H1 (cell line): ENCODE measurements at regions not wholly inside any gene's neighbourhood (a gene's known extent, or its start where the extent isn't known, plus 50 kb on each side); places are given as distances from the start of the nearest gene placed in this dataset.

Experiments used
- CBX8 ChIP-seq: fragments of 300-800, 300-1000 bp; sonication (generic); IDR thresholded peaks from 2 replicates; pipeline ENCODE4 v1.7.1; 2016; ENCODE audit warnings: low read depth, low read length, borderline replicate concordance
- CTCF ChIP-seq, 3 experiments: IDR thresholded peaks; 1 replicate in 2 of 3; 2 replicates in 1 of 3; pipeline versions ENCODE4 v1.5.1 to v1.6.1; 2011; ENCODE audit warnings: low read length in 3 of 3, mild to moderate bottlenecking in 3 of 3, inconsistent platforms in 2 of 3, low read depth in 1 of 3, moderate library complexity in 1 of 3; ENCODE audit not compliant: insufficient read depth in 1 of 3; ENCODE audit errors: control extremely low read depth in 1 of 3
- EZH2 ChIP-seq: fragments of 200-600 bp; sonication (generic); IDR thresholded peaks from 2 replicates; pipeline ENCODE4 v1.7.1; 2012; ENCODE audit warnings: low read depth, mild to moderate bottlenecking, moderate library complexity, low read length, inconsistent platforms; ENCODE audit not compliant: severe bottlenecking
- POLR2A ChIP-seq, 2 experiments: IDR thresholded peaks; 1 replicate in 1 of 2; 2 replicates in 1 of 2; pipeline ENCODE4 v1.6.1; 2011; ENCODE audit warnings: low read depth in 2 of 2, low read length in 2 of 2, mild to moderate bottlenecking in 2 of 2; ENCODE audit errors: control extremely low read depth in 1 of 2
- POU5F1 ChIP-seq: IDR thresholded peaks from 2 replicates; pipeline ENCODE4 v1.6.1; 2011; ENCODE audit warnings: low read depth, mild to moderate bottlenecking, low read length, moderate library complexity

- no peak for TF ChIP-seq CTCF (IDR thresholded peaks at IDR 0.05; ENCODE audit: control extremely low read depth in 1 of 3, insufficient read depth in 1 of 3, low read depth in 1 of 3, low read length in 3 of 3)
- no peak for TF ChIP-seq POLR2A (IDR thresholded peaks at IDR 0.05; ENCODE audit: control extremely low read depth in 1 of 2, low read depth in 2 of 2, low read length in 2 of 2)
- TF ChIP-seq CBX8 = no peak
- no peak for TF ChIP-seq POU5F1
- no peak for TF ChIP-seq EZH2
These were observed 278.7 kb downstream of the FOXL1 start for GRCh38 chr16:86856946-86857586.
